KG1 (cell line): ENCODE measurements at regions not wholly inside any gene's neighbourhood (a gene's known extent, or its start where the extent isn't known, plus 50 kb on each side); places are given as distances from the start of the nearest gene placed in this dataset.
A peak's percentile ranks its signal among the peaks of the same experiment; 100 is the strongest.

Experiments
- DNase-seq: peaks from one replicate; lab custom pipeline; 2025; lab: John Stamatoyannopoulos, UW

GRCh38 chr3:150216866-150217600, 191.1 kb upstream of the TSC22D2 start:
- DNase-seq, result no peak

- DNase-seq, result no peak
These were observed 191.9 kb upstream of the TSC22D2 start for GRCh38 chr3:150216041-150216811.

DNA sequence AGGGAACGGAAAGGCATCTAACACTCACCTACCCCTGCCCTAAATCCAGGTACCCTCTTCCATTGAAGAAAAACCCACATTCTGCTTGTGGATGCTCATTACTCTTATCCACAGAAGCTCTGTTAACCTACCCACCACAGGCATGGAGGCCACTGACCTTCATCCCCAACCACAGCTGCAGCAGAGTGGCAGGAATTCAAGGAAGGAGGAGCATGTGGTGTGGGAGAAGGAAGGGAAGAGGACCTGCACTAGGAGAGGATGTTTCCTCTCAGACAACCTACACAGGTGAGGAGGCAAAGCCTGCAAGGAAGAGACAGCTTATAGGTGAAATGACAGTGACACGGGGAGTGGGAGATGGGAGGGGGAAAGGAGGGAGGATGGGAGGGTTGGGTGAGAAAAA, 192.5 kb upstream of the TSC22D2 start:
- DNase-seq, result no peak

- DNase-seq, result no peak
These were observed 194.5 kb upstream of the TSC22D2 start for GRCh38 chr3:150213577-150213976.

- DNase-seq, result no peak
These were observed 197.5 kb upstream of the TSC22D2 start for GRCh38 chr3:150210461-150211110.

GRCh38 chr3:150203273-150203672, 204.8 kb upstream of the TSC22D2 start:
- no peak for DNase-seq

DNA sequence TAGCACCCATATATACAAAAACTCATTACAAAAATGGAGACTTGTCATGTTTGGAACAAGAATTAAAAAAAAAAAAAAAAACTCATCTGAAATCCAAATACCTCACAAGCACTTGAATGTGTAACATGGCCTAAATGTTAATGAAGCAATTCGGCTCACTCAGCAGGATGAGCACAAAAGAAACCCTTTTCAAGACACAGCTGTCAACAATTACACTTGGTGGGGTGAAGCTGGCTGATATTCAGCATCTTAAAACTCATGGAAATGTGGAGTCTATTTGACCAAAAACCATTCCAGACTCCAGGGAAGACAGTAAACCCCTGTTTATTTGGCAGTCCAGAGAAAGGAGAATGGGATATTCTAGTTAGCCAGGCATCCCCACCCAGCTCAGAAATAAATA, 205.4 kb upstream of the TSC22D2 start:
- no peak for DNase-seq

DNA sequence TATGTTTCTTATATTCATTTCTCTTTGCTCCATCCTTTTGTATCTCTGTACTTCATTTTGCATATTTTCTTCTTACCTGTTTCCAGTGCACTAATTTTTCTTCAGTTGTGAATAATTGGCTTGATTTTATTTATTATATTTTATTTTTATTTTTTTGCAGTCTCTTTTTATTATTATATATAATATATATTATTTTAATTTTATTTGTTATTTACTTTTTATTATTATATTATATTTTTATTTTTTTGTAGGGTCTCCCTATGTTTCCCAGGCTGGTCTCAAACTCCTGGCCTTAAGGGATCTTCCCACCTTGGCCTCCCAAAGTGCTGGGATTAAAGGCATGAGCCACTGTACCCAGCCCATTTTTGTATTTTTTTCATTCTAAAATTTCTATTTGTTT, 213.1 kb upstream of the TSC22D2 start:
- no peak for DNase-seq

DNA sequence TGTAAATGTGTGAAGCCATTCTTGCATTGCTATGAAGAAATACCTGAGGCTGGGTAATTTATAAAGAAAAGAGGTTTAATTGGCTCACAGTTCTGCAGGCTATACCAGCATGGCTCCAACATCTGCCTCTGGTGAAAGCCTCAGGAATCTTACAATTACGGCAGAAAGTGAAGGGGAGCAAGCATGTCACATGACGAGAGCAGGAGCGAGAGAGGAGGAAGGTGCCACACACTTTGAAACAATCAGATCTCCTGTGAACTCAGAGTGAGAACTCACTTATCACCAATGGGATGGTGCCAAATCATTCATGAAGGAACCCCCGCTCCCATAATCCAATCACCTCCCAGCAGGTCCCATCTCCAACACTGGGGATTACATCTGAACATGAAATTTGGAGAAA, 213.6 kb upstream of the TSC22D2 start:
- no peak for DNase-seq

DNA sequence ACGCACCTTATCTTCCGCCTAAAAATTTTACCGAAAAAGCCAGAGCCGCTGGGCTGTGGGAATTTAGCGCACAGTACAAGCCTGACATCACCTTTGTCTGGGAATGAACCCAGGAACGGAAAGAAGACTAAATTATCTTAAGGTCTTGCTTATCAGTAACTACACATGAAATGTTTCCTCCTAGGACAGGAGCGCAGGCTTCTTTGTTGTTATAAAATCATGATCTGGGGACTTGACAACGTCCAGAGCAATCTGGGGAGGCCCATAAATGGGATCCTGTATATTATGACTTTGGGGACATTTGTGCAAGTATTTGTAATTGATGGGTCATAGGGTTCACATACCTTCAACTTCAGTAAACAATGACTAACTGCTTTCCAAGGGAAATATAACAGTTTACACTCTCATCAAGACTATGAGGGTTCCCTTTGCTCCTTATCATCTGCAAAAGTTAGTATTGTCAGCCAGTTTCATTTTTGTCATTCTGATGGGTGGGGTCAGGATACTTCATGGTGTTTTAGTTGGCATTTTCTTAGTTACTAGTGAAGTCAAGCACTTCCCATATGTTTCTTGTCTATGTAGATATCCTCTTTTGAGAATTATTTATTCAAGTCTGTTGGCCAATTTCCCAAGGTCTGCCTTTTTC, 213.9 kb upstream of the PFN2 start:
- DNase-seq, result no peak

DNA sequence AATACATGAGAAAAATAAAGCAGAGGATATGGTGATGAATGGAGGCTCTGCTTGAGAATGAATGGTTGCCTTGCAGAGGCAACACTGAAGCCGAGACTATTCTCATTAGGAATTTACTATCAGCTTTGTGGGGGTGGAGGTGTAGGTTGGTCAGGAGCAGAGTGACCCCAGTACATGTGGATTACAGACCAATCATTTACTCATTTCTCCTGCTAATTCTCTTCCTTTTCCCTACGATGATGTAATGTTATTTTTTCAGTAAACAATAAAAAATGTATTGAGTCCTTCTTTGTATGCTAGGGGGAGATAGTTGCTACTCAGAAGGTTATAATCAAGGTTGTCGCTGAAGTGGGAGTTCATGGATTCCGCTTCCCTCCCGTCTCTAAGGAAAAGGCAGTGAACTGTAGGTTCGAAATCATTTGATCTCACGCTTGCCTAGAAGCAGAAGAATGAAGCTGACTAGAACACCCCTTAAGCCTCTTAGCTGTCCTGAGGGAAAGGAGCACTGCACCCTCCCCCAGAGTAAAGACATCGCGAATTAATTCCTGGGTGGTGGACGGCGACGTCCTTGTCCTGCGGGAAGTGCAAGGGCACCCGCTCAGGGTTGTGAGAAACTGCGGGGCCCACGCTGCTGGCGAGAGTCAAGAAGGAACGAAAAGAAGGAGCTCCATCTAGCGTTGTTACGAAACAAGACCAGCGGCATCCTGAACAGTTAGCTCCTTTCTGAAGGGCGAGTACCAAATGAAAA, 213.2 kb upstream of the PFN2 start:
- peak; percentile 19 for DNase-seq

DNA sequence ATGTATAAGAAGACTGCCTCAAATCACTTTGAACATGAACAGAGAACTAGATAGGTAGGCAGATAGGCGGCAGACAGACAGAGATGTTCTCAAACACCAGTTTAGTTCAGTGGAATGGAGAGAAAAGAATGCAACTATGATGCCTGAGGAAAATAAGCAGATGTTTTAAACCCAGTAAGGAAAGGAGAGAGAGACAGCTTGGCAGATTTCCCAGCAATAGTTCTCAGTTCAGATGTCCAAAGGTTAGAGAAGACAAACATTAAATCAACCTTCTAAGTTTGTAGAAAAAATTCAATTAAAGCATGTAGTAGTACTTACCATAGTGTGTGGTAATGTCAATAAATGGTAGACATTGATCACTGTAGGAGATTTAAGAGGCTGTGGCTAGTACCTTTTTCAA, 209.6 kb upstream of the PFN2 start:
- DNase-seq, result no peak

DNA sequence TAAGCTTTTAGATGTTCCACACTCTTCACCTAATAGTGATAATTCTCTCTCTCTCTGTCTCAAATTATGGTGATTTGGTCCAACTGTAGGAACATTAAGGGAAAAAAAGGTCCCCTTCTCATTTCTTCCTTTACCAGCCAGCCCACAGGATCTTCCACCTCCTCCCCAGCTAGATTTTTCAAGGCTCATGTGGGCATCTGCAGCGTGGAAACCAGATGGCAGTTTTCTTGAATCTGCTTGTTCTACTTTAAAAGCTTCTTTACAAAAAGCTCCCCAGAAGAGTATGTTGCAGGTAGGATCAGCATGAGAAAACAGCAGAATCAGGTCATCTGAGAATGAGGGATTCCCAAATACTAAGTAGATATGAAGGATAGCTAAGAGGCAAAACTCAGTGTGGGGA, 208.6 kb upstream of the PFN2 start:
- DNase-seq, result no peak

DNA sequence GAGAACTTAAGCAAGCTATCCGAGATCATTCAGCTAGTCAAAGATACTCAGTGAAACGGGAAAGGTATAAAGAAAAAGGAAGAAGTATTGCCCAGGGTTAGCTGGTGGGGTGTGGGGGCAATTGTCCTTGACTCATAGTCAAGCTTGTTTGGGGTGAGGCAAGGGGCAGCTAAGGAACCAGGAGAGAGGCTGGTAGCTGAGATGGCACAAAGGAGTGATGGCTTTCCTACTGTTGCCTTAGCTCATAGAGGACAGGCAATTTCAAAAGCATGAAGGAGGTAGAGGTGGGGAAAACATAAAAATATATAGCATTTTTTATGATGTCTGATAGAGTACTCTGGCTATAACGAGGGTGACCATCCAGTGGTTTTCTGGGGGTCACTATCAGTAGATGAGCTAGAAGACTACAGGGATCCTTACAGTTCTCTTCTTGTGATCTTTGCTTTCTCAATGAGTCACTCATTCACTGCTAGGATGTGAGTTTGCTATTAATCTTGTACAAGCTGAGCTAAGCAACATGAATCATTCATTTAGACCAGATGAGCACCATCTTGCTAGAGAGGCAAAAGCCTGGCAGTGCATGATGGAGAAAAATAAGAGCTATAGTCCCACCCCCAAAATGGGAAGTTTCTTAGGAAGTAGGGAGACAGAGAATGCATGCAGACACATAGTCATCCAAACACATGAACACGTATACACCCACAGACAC, 207.1 kb upstream of the PFN2 start:
- no peak for DNase-seq

GRCh38 chr3:150174179-150174578, 203.5 kb upstream of the PFN2 start:
- DNase-seq, result no peak

DNA sequence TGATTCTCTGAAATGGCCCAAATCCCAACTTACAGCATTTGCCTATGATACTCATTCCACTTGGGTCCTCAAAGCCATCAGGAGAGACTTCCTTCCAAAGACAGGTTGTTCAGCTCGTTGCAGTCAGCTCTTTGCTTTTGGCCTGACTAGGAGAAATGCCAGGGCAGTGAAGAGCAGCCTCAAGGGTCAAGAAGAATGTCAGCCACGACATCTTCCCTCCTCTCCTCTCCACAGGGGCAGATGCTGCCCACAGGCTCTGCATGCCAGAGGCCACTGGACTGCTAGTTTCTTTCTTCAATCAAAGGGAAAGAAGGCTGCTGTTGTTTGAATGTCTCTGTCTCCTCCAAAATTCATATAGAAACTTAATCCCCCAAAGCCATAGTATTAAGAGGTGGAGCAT, 201.7 kb upstream of the PFN2 start:
- DNase-seq, result no peak

DNA sequence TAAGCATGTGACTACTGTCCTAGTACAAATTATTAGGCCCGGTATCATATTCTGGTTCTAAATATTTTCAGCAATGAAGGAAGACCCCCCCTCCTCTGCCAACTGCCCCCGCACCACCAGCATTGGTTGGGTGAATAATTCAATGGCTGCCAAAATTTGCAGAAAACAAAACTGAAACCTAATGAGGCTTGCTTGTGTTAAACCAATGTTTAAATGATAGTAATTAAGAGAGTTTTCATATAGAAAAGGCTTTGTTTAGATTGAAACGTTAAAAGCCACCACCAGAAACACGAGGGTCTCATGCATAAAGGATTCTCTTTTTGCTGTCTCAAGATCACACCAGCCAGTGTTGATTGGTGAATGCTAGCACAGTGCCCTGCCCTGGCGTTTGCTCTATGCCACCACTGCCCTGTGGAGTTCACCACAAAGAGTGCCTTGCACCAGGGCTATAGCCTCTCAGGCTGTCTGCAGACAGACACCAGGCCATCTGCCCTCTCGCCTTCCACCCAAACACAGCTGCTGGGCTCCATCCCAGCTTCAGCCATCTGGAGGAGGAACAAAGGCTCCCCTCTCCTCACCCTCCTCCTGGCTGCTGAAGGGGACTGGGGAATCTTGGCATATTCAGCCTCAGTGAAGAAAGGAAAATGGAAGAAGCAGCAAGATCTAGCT, 200.3 kb upstream of the PFN2 start:
- DNase-seq, result no peak

GRCh38 chr3:150169330-150169940, 198.7 kb upstream of the PFN2 start:
- DNase-seq, result no peak

- DNase-seq, result no peak
These were observed 198.0 kb upstream of the PFN2 start for GRCh38 chr3:150168698-150169097.

- DNase-seq, result no peak
These were observed 194.8 kb upstream of the PFN2 start for GRCh38 chr3:150165396-150166094.
